ENCODE measurements at regions not wholly inside any gene's neighbourhood (a gene's known extent, or its start where the extent isn't known, plus 50 kb on each side); places are given as distances from the start of the nearest gene placed in this dataset.

DNA sequence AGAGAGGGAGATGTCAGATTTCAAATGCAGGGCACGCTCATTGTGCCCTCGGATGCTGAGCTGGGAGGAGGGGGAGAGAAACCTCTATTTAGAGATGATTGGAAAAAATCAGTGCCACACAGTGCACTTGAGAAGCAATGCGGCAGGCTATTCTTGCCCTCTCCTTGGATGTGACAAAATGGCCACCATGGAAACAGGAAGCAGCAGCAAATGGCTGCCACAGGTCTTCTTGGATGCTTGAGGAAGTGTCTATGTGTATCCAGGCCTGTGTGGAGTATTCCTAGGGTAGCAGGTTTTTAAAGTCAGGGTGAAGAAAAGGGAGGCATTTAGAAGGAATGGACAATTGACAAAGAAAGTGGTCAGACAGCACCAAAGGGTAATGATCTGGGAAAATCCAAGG, 340.1 kb upstream of the ZFHX3 start:
- no peak for ATAC-seq (ENCODE audit: low FRiP score)
- H3K27ac ChIP-seq (ENCODE audit: low read depth in 1 of 2, low read length in 2 of 2), result no peak overlapping the region
- 98% methylated on average over 3 of the region's 3 CpGs for WGBS, 2 donors
- no peak for DNase-seq
- no peaks in the 10 kb centered on the region for H3K36me3 ChIP-seq (ENCODE audit: control insufficient read depth in 1 of 2, insufficient read depth in 2 of 2, low read length in 1 of 2)
- H3K9me3 ChIP-seq (ENCODE audit: control insufficient read depth, low read length), result no peaks in the 10 kb centered on the region
- H3K27me3 ChIP-seq (ENCODE audit: control insufficient read depth in 1 of 2, insufficient read depth in 2 of 2, low read length in 1 of 2), result no peaks in the 10 kb centered on the region
- intact Hi-C loops (cut with DNase I), result no loop called here
- H3K4me3 ChIP-seq (ENCODE audit: low read length in 2 of 2), result no peak overlapping the region
- no peaks in the 10 kb centered on the region for H3K4me1 ChIP-seq (ENCODE audit: control insufficient read depth in 1 of 2, insufficient read depth in 2 of 2, low read length in 2 of 2)

GRCh38 chr16:73385696-73386095, 337.8 kb upstream of the ZFHX3 start:
- no peaks in the 10 kb centered on the region for H3K36me3 ChIP-seq (ENCODE audit: control insufficient read depth in 1 of 2, insufficient read depth in 2 of 2, low read length in 1 of 2)
- H3K27me3 ChIP-seq (ENCODE audit: control insufficient read depth in 1 of 2, insufficient read depth in 2 of 2, low read length in 1 of 2), result no peaks in the 10 kb centered on the region
- no peaks in the 10 kb centered on the region for H3K9me3 ChIP-seq (ENCODE audit: control insufficient read depth, low read length)
- DNase-seq (no peak), ATAC-seq (ENCODE audit: low FRiP score) (no peak)
- H3K4me1 ChIP-seq (ENCODE audit: control insufficient read depth in 1 of 2, insufficient read depth in 2 of 2, low read length in 2 of 2), result no peaks in the 10 kb centered on the region
- no peak overlapping the region for H3K4me3 ChIP-seq (ENCODE audit: low read length in 2 of 2)
- no peak overlapping the region for H3K27ac ChIP-seq (ENCODE audit: low read depth in 1 of 2, low read length in 2 of 2)
- WGBS, 2 donors, result 95 to 96% methylated on average over 5 of the region's 5 CpGs
- intact Hi-C loops (cut with DNase I), result no loop called here

DNA sequence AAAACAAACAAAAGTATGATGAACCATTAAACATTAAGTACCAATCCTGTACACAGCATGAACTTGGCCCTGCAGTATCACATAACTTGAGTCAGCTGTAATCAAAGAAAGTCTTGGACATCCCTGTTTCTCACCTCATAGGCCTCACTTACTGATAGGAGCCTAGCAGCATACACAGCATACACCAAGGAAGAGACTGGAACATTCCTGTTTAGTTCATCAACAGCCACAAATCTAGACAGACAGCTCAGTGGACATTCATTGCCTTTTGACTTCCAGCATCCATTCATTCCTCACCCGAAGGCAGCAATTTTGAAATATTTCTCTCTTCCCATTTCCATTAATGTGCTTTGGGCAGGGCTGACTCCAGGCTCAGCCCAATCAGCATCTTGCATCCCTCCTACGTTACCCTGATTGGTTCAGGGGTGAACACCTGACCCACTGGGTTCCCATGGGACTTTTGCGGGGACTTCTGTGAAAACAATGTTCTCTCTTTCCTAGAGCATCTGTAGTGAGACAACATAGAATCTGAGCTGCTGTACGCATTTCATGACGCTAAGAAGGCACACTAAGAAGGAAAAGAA, 336.7 kb upstream of the ZFHX3 start:
- no peaks in the 10 kb centered on the region for H3K27me3 ChIP-seq (ENCODE audit: control insufficient read depth in 1 of 2, insufficient read depth in 2 of 2, low read length in 1 of 2)
- intact Hi-C loops (cut with DNase I), result no loop called here
- WGBS, 2 donors, result 49 to 67% methylated on average over 5 of the region's 5 CpGs

DNA sequence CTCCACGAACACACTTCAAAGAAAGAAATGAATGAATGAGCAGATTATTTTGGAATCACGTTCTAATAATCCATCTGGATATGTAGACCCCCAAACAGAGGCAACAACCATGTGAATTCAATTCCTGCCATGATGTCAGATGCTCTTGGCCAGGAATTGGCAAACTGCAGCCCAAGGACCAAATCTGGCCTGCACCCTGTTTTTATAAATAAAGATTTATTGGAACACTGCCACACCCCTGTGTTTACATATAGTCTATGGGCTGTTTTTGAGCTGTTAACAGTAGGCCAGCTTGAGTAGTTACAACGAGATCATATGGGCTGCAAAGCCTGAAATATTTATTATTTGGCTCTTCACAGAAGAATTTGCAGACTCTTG, 336.0 kb upstream of the ZFHX3 start:
- no peak for DNase-seq
- Histone ChIP-seq H3K9me3 (ENCODE audit: control insufficient read depth, low read length) (no peaks in the 10 kb centered on the region), H3K27me3 (ENCODE audit: control insufficient read depth in 1 of 2, insufficient read depth in 2 of 2, low read length in 1 of 2) (no peaks in the 10 kb centered on the region), H3K36me3 (ENCODE audit: control insufficient read depth in 1 of 2, insufficient read depth in 2 of 2, low read length in 1 of 2) (no peaks in the 10 kb centered on the region), H3K27ac (ENCODE audit: low read depth in 1 of 2, low read length in 2 of 2) (no peak overlapping the region), H3K4me3 (ENCODE audit: low read length in 2 of 2) (no peak overlapping the region), H3K4me1 (ENCODE audit: control insufficient read depth in 1 of 2, insufficient read depth in 2 of 2, low read length in 2 of 2) (no peaks in the 10 kb centered on the region)
- intact Hi-C loops (cut with DNase I), result no loop called here
- no peak for ATAC-seq (ENCODE audit: low FRiP score)
- WGBS, 2 donors, result 64 to 69% methylated on average over 3 of the region's 3 CpGs

More for the DNA sequence above, 336.7 kb upstream of the ZFHX3 start:
- ATAC-seq (ENCODE audit: low FRiP score), result no peak
- Histone ChIP-seq H3K27ac (ENCODE audit: low read depth in 1 of 2, low read length in 2 of 2) (no peak overlapping the region), H3K36me3 (ENCODE audit: control insufficient read depth in 1 of 2, insufficient read depth in 2 of 2, low read length in 1 of 2) (no peaks in the 10 kb centered on the region), H3K4me3 (ENCODE audit: low read length in 2 of 2) (no peak overlapping the region), H3K9me3 (ENCODE audit: control insufficient read depth, low read length) (no peaks in the 10 kb centered on the region), H3K4me1 (ENCODE audit: control insufficient read depth in 1 of 2, insufficient read depth in 2 of 2, low read length in 2 of 2) (no peaks in the 10 kb centered on the region)
- no peak for DNase-seq

DNA sequence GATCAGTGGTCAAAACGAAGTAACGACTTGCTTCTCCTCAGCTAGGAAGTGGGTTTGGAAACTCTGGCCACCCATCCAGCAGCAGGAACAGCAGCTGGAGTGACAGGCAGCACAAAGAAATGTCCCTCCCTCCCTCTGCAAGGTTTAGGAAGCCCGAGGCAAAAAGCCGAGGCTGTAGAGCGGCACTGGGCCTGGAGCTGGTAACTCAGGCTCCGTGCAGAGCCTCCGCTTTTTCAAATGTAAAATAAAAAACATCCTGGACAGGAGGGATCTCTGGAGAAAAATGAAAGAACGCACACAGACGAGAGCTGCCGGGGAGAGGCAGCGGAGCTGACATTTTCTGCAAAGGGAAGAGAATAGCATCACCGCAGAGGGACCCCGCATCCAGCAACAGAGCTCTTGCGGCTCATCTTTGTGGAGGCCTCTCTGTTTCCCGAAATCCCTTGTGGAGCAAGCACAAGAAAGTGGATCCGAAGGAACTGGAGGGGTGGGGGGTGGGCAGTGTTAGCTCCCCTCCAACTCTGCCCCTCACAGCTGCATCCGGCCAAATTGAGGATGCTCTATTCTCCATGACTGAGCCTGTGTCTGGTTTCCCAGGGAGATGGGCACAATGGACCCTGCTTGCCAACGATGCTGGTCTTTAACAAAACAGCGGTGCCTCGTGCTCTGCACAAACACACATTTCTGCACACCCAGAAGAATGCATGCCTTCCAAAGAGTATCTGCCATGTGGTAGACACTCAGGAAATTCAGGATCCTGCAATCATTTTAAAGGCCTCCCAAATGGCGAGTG, 335.5 kb upstream of the ZFHX3 start:
- H3K27ac ChIP-seq (ENCODE audit: low read depth in 1 of 2, low read length in 2 of 2), result no peak overlapping the region
- no peaks in the 10 kb centered on the region for H3K9me3 ChIP-seq (ENCODE audit: control insufficient read depth, low read length)
- 95 to 97% methylated on average over 21 of the region's 21 CpGs for WGBS, 2 donors
- no peaks in the 10 kb centered on the region for H3K36me3 ChIP-seq (ENCODE audit: control insufficient read depth in 1 of 2, insufficient read depth in 2 of 2, low read length in 1 of 2)
- H3K4me1 ChIP-seq (ENCODE audit: control insufficient read depth in 1 of 2, insufficient read depth in 2 of 2, low read length in 2 of 2), result no peaks in the 10 kb centered on the region
- no peak overlapping the region for H3K4me3 ChIP-seq (ENCODE audit: low read length in 2 of 2)
- no peak for ATAC-seq (ENCODE audit: low FRiP score)
- DNase-seq, result no peak
- intact Hi-C loops (cut with DNase I), result no loop called here
- no peaks in the 10 kb centered on the region for H3K27me3 ChIP-seq (ENCODE audit: control insufficient read depth in 1 of 2, insufficient read depth in 2 of 2, low read length in 1 of 2)

- H3K36me3 ChIP-seq (ENCODE audit: control insufficient read depth in 1 of 2, insufficient read depth in 2 of 2, low read length in 1 of 2), result no peaks in the 10 kb centered on the region
- intact Hi-C loops (cut with DNase I), result no loop called here
- ATAC-seq (ENCODE audit: low FRiP score), result no peak
- H3K4me3 ChIP-seq (ENCODE audit: low read length in 2 of 2), result no peak overlapping the region
- H3K27me3 ChIP-seq (ENCODE audit: control insufficient read depth in 1 of 2, insufficient read depth in 2 of 2, low read length in 1 of 2), result no peaks in the 10 kb centered on the region
- WGBS, 2 donors, result 90 to 93% methylated on average over 4 of the region's 4 CpGs
- no peak overlapping the region for H3K27ac ChIP-seq (ENCODE audit: low read depth in 1 of 2, low read length in 2 of 2)
- no peaks in the 10 kb centered on the region for H3K4me1 ChIP-seq (ENCODE audit: control insufficient read depth in 1 of 2, insufficient read depth in 2 of 2, low read length in 2 of 2)
- no peaks in the 10 kb centered on the region for H3K9me3 ChIP-seq (ENCODE audit: control insufficient read depth, low read length)
- DNase-seq, result no peak
Observed at GRCh38 chr16:73378471-73378870, 330.5 kb upstream of the ZFHX3 start.

DNA sequence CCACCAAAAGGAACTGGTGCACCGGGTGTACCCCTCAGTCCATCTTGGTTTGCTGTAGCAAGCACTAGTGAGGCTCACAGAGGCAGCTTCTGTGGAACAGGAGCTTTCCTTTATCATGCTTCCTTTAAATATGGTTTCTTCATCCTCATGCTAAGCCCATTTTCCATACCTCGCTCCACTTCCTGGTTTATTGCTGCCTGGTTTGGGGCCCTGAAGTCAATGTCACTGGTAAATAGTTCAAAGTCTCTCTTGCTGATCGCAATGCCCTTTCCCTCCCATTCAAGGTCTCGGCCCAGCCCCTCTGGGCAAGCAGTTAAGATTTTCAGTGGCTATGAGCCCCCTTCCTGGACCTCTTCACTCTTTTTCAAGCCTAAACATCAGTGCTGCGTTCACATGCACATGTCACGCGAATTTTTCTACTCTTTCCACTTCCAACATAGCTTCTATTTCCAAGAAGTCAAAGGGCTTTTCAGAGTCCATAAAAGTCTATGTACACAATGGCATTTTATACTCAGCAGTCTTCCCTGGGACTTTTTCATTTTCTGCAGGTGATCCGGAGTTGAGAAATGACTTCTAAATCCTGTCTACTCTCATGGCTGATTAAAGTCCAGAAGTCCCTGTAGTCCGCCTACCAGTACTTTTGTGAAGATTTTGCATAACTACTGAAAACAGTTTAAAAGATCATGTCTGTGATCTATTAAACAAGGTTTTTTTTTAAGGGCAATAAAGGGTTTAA, 323.8 kb upstream of the ZFHX3 start:
- DNase-seq (no peak), ATAC-seq (ENCODE audit: low FRiP score) (no peak)
- no peaks in the 10 kb centered on the region for H3K4me1 ChIP-seq (ENCODE audit: control insufficient read depth in 1 of 2, insufficient read depth in 2 of 2, low read length in 2 of 2)
- no peak overlapping the region for H3K27ac ChIP-seq (ENCODE audit: low read depth in 1 of 2, low read length in 2 of 2)
- 91 to 97% methylated on average over 9 of the region's 9 CpGs for WGBS, 2 donors
- no peaks in the 10 kb centered on the region for H3K36me3 ChIP-seq (ENCODE audit: control insufficient read depth in 1 of 2, insufficient read depth in 2 of 2, low read length in 1 of 2)
- intact Hi-C loops (cut with DNase I), result no loop called here
- H3K27me3 ChIP-seq (ENCODE audit: control insufficient read depth in 1 of 2, insufficient read depth in 2 of 2, low read length in 1 of 2), result no peaks in the 10 kb centered on the region
- no peak overlapping the region for H3K4me3 ChIP-seq (ENCODE audit: low read length in 2 of 2)
- H3K9me3 ChIP-seq (ENCODE audit: control insufficient read depth, low read length), result no peaks in the 10 kb centered on the region

GRCh38 chr16:73369851-73370250, 321.9 kb upstream of the ZFHX3 start:
- intact Hi-C loops (cut with DNase I), result no loop called here

GRCh38 chr16:73368715-73369114, 320.8 kb upstream of the ZFHX3 start:
- Histone ChIP-seq H3K36me3 (ENCODE audit: control insufficient read depth in 1 of 2, insufficient read depth in 2 of 2, low read length in 1 of 2) (no peaks in the 10 kb centered on the region), H3K27me3 (ENCODE audit: control insufficient read depth in 1 of 2, insufficient read depth in 2 of 2, low read length in 1 of 2) (no peaks in the 10 kb centered on the region), H3K27ac (ENCODE audit: low read depth in 1 of 2, low read length in 2 of 2) (no peak overlapping the region), H3K9me3 (ENCODE audit: control insufficient read depth, low read length) (no peaks in the 10 kb centered on the region), H3K4me3 (ENCODE audit: low read length in 2 of 2) (no peak overlapping the region), H3K4me1 (ENCODE audit: control insufficient read depth in 1 of 2, insufficient read depth in 2 of 2, low read length in 2 of 2) (no peaks in the 10 kb centered on the region)
- intact Hi-C loops (cut with DNase I), result no loop called here
- WGBS, 2 donors, result 90 to 95% methylated on average over 4 of the region's 4 CpGs
- DNase-seq (no peak), ATAC-seq (ENCODE audit: low FRiP score) (no peak)

More at GRCh38 chr16:73369851-73370250, 321.9 kb upstream of the ZFHX3 start:
- Histone ChIP-seq H3K9me3 (ENCODE audit: control insufficient read depth, low read length) (no peaks in the 10 kb centered on the region), H3K27me3 (ENCODE audit: control insufficient read depth in 1 of 2, insufficient read depth in 2 of 2, low read length in 1 of 2) (no peaks in the 10 kb centered on the region), H3K27ac (ENCODE audit: low read depth in 1 of 2, low read length in 2 of 2) (no peak overlapping the region), H3K36me3 (ENCODE audit: control insufficient read depth in 1 of 2, insufficient read depth in 2 of 2, low read length in 1 of 2) (no peaks in the 10 kb centered on the region), H3K4me1 (ENCODE audit: control insufficient read depth in 1 of 2, insufficient read depth in 2 of 2, low read length in 2 of 2) (no peaks in the 10 kb centered on the region), H3K4me3 (ENCODE audit: low read length in 2 of 2) (no peak overlapping the region)
- ATAC-seq (ENCODE audit: low FRiP score) (no peak), DNase-seq (no peak)
- WGBS, 2 donors, result 88% methylated on average over 3 of the region's 3 CpGs

Measured in aorta (tissue), 5 donors.